NCI-H446 treated with DMSO at 0.1 percent for 48 hours (cell line): ENCODE measurements at regions not wholly inside any gene's neighbourhood (a gene's known extent, or its start where the extent isn't known, plus 50 kb on each side); places are given as distances from the start of the nearest gene placed in this dataset.
"Not testable (repeated sequence)": the region's sequence is repeated elsewhere in the genome, so short reads cannot be mapped to it uniquely, and the experiment has no call there.

Experiments
- DNase-seq: peaks from one replicate; lab custom pipeline; 2025; lab: John Stamatoyannopoulos, UW

GRCh38 chr3:170705131-170705530 is 119.3 kb upstream of the SLC7A14 start:
- DNase-seq = no peak

- no peak for DNase-seq
Observed at GRCh38 chr3:170703121-170703588, 117.3 kb upstream of the SLC7A14 start.

- DNase-seq = no peak
Observed at GRCh38 chr3:170701696-170702678, 116.1 kb upstream of the SLC7A14 start.

GRCh38 chr3:170700054-170700404 is 114.2 kb upstream of the SLC7A14 start:
- DNase-seq = no peak

GRCh38 chr3:170699158-170700053 is 113.5 kb upstream of the SLC7A14 start:
- no peak for DNase-seq

GRCh38 chr3:170697908-170698307 is 112.0 kb upstream of the SLC7A14 start:
- no peak for DNase-seq

GRCh38 chr3:170697131-170697530 is 111.3 kb upstream of the SLC7A14 start:
- no peak for DNase-seq

GRCh38 chr3:170695486-170696064 is 109.7 kb upstream of the SLC7A14 start:
- no peak for DNase-seq

- no peak for DNase-seq
Observed at GRCh38 chr3:170692720-170693119, 106.8 kb upstream of the SLC7A14 start.

- DNase-seq = no peak
Observed at GRCh38 chr3:170690661-170690981, 104.7 kb upstream of the SLC7A14 start.

GRCh38 chr3:170689893-170690660 is 104.2 kb upstream of the SLC7A14 start:
- DNase-seq = peak; percentile 36

GRCh38 chr3:170689296-170689829 is 103.5 kb upstream of the SLC7A14 start:
- DNase-seq = no peak

- DNase-seq = not testable (repeated sequence)
Observed at GRCh38 chr3:170688222-170688621, 102.3 kb upstream of the SLC7A14 start.

- DNase-seq = no peak
Observed at GRCh38 chr3:170680593-170680992, 94.7 kb upstream of the SLC7A14 start.

- DNase-seq = no peak
Observed at GRCh38 chr3:170679190-170679589, 93.3 kb upstream of the SLC7A14 start.

- no peak for DNase-seq
Observed at GRCh38 chr3:170670504-170670903, 84.6 kb upstream of the SLC7A14 start.

- DNase-seq = not testable (repeated sequence)
Observed at GRCh38 chr3:170662986-170663385, 77.1 kb upstream of the SLC7A14 start.

- no peak for DNase-seq
Observed at GRCh38 chr3:170660139-170660538, 74.3 kb upstream of the SLC7A14 start.

GRCh38 chr3:170657312-170657711 is 71.4 kb upstream of the SLC7A14 start:
- DNase-seq = no peak

GRCh38 chr3:170656284-170656683 is 70.4 kb upstream of the SLC7A14 start:
- DNase-seq = no peak

GRCh38 chr3:170653801-170654200 is 67.9 kb upstream of the SLC7A14 start:
- no peak for DNase-seq
